GM21786 (cell line): ENCODE measurements at regions not wholly inside any gene's neighbourhood (a gene's known extent, or its start where the extent isn't known, plus 50 kb on each side); places are given as distances from the start of the nearest gene placed in this dataset.

Source experiments
- ATAC-seq: cut with Tn5 transposase; IDR thresholded peaks from one replicate; pipeline ENCODE4 v1.9.1; 2021; ENCODE audit not compliant: unreplicated experiment

GRCh38 chr6:168979254-168979653, 274.4 kb downstream of the THBS2 start:
- no peak for ATAC-seq

GRCh38 chr6:168972128-168972527, 281.5 kb downstream of the THBS2 start:
- ATAC-seq = no peak

DNA sequence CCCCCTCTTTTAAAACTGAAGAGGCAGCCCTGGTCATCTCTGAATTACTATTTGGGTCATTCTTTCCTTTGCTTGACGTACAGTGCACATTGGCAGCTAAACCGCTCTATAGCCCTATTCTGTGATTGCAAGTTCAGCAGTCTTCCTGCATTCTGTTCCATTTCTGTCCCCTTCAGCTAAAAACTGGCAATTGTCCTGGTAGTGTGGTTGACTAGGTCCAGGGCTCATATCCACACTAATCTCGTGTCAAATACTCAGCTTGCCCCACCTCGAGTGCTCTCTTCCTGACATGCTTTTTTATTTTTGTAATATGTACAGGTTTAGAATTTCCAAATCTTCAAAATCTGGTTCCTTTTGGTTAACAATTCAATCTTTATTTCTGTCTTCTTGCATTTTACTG, 282.1 kb downstream of the THBS2 start:
- no peak for ATAC-seq

DNA sequence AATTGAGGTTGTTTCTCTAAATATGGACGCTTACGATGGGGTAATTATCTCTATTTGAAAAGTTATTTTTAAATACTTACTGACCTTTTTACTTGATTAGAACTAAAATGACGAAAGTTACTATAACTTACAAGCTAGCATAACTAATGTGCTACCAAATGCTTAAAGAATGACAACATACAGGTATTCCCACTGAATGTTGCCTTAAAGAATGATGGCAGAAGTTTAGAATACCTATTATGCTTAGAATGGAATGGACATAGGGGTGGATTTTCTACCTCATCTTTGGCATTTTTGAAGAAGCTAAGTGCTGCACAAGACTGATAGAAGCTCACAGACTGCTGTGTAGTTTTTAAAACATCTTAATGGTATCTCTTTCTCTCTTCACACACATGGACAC, 284.8 kb downstream of the THBS2 start:
- ATAC-seq = no peak

GRCh38 chr6:168968228-168968627, 285.4 kb downstream of the THBS2 start:
- no peak for ATAC-seq

GRCh38 chr6:168967281-168967925, 286.2 kb downstream of the THBS2 start:
- ATAC-seq = no peak

DNA sequence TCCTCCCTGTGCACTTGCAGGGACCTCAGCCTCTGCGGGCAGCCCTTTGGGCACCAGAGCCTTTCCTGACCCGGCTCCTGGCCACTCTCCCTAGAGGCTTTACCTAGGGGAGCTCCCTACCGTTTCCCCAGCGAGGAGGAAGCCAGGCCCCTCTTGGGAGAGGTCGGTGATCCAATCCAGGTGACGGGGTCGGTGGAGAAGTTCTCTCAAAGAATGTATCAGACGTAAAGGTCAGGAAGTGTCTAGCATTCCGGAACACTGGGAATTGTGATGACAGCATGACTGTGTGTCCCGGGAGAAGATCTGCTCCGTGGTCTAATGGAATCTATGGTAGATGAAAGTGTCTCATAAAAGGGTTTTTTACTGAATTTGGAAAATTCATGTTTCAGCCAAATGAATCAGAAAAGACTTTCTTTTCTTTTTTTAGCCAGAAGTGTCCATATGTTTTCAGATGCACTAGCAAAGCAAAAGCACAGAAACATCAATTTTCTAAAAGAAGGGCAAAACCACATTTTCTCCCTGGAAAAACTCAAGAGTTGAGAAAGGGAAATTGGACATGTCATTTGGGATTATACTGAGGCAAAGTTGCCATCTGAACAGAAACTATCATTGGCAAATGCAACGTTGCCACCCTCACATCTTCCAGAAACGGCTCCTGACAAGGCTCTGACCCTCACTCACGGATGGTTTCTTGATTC, 289.4 kb downstream of the THBS2 start:
- ATAC-seq = no peak

DNA sequence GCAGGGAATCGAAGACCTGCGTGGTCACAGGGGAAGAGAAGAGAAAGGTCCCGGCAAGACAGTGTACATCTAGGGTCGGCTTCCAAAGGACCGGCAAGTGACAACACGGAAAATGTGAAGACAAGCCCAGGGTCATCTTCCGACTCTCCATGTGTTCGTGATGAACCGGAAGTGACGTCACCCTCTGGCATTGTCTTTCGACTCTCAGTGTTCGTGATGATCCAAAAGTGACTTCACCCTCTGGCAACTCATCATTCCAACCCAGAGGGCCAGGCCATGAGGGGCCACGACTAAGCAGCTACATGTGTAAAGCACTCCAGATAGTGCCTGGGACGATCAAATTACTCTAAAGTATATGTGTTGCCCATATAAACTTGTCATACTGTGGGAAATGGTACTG, 290.8 kb downstream of the THBS2 start:
- no peak for ATAC-seq

GRCh38 chr6:168961264-168961656, 292.4 kb downstream of the THBS2 start:
- ATAC-seq = no peak

DNA sequence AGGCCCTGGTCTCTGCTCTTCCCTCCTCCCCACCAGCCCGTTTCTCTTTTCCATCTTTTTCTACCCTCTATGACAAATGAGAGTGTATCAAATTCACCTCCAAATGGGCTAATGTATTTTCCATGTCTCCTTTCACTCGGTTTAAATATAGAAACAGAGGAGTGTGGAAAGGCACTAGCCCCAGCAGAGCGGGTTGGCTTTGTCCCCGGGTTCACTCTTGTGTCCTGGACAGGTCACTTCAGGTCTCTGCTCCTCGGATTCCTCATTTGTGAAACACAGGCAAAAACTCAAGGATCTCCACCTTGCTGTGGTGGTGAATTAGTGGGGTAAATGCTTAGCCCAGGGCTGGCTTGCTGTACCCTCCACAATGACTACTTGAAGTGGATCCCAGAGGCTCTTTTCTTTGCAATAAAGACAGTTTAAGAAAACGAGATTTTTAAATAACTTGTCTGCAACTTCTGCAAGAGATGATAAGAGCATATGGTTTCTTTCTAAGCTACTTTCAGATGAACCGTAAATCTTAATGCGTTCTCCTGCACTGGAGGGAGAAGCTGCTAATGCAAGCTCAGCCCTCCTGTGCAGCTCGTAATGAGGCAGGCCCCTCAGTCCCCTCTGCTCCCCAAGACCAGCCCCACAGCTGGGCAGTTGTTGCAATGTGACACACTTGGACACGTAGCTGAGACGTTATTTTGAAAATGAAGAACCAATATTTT, 292.9 kb downstream of the THBS2 start:
- ATAC-seq = no peak

GRCh38 chr6:168959696-168960095, 293.9 kb downstream of the THBS2 start:
- ATAC-seq = no peak

- ATAC-seq = no peak
Observed at GRCh38 chr6:168956884-168957730, 296.5 kb downstream of the THBS2 start.

DNA sequence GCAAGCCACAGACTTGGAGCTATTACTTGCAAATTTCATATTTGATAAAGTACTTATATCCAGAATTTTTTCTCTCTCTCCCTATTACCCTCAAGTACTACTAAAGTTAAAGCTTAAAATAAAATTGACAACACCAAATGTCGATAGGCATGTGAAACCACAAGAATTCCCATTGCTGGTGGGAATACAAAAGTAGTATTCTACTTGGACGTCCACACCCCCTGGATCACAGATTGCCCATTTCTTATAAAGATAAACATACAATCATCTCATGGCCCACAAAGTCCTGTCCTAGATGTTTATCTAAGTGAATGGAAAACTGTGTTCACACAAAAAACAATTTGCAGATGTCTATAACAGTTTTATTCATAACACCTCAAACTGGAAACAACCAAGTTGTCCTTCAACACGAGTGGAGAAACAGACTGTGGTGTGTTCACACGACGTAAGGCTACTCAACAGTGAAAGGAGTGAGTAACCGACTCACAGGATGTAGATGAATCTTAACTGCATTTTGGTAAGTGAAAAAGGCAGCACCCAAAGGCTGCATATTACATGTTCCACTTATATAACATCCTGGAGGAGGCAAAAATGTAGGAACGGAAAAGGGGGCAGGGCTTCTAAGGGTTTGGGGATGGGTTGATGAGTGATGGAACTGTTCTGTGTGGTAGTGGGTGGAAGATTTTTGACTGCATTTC, 297.4 kb downstream of the THBS2 start:
- no peak for ATAC-seq

DNA sequence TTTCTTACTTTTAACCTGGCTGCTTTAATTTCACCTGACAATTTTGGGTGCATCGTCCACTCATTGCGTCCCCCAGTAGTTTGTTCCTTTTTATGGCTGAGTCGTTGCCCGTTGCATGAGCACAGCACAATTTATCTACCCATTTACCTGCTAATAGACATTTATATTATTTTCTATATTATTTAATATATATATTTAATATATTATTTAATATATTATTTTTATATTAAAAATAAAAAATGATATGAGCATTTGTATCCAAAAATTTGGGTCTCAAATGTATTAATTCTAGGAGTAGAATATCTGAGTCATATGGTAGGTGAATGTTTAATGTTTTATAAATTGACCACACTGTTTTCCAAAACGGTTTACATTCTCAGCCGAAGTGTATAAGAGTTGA, 300.2 kb downstream of the THBS2 start:
- ATAC-seq = no peak

GRCh38 chr6:168951217-168951616, 302.4 kb downstream of the THBS2 start:
- ATAC-seq = no peak

GRCh38 chr6:168950858-168951214, 302.8 kb downstream of the THBS2 start:
- no peak for ATAC-seq

DNA sequence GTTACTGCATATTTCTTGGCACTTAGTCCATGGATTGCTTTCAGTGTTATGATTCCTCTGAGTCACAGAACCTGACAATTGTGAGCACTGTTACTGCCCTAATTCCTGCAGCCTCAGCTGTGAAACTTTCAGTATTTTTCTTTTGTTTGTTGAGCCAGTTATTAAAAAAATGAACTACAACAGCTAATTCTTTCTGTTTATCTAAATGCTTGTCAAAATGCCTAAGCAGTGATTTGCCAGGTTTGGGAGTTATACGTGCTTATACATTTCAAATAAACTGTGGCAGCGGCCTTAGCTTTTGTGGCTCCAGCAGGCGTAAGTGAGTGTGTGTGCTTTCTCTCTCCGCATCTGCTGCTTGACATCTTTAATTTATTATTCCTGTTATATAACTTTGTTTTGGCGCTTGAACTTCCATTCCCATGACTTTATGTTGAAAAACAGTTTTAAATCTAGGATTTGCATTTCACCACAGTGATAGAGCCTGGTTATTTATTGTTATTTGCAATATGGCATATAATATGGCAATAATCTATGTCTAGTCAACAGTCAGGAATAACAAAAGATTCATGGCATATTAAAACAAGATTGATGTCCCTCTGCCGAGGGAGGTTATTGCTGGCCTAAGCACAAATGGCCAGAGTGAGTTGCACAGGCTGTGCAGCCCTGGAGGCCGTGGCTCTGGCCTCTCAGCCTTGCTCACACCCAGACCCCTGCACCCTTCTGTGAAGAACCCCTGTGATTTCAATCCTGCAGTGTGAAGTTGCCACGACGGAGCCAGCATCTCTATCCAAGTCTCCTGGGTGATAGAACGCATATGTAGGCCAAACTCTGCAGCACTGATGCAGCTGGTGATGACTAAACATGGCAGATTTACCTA, 303.4 kb downstream of the THBS2 start:
- ATAC-seq = no peak

GRCh38 chr6:168948990-168949531, 304.6 kb downstream of the THBS2 start:
- ATAC-seq = no peak

DNA sequence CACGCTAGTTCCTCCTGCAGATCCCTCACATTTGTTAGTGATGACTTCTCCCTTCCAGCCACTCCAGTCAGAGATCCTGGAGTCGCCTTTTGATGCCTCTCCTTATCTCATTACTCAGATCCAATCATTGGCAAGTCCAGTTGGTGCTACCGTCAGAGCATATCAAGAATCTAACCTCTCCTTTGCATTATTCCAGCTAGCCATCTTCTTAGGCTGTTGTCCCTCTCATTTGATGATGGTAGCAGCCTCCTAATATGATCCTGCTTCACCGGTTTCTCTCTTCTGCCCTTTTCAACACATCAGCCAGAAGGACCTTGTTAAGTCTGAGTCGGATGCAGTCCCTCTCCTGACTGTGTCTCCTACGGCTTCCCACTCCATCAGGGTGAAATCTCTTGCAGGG, 305.6 kb downstream of the THBS2 start:
- ATAC-seq = no peak
